ENCODE measurements at regions not wholly inside any gene's neighbourhood (a gene's known extent, or its start where the extent isn't known, plus 50 kb on each side); places are given as distances from the start of the nearest gene placed in this dataset.
"Not testable (repeated sequence)": the region's sequence is repeated elsewhere in the genome, so short reads cannot be mapped to it uniquely, and the experiment has no call there.

GRCh38 chr13:91240341-91240740, 107.1 kb upstream of the MIR17HG start:
- DNase-seq = no peak

- no peak for DNase-seq
Measured at GRCh38 chr13:91241221-91241933, 106.1 kb upstream of the MIR17HG start.

- DNase-seq = no peak
Measured at GRCh38 chr13:91242652-91243051, 104.8 kb upstream of the MIR17HG start.

DNA sequence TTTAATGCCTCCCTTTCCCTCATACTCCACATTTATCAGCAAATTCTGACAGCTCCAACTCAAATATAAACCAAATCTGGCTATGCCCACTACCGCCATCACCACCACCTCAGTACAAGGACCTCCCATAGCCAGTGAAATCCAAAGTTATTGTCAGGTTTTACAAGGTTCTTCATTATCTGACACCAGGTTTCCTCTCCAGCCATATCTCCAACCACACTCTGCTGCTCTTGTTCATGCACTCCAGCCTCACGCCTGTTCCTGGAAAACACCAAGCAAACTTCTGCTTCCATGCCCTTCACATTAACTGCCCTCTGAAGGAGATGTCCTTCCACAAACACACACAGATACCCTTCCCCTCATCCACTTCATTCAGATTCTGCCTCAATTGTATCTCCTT, 102.2 kb upstream of the MIR17HG start:
- DNase-seq = no peak

GRCh38 chr13:91247768-91248167, 99.7 kb upstream of the MIR17HG start:
- no peak for DNase-seq

GRCh38 chr13:91248249-91248648, 99.2 kb upstream of the MIR17HG start:
- DNase-seq = no peak

GRCh38 chr13:91249370-91249769, 98.1 kb upstream of the MIR17HG start:
- no peak for DNase-seq

- DNase-seq = no peak
Measured at GRCh38 chr13:91249861-91250260, 97.6 kb upstream of the MIR17HG start.

DNA sequence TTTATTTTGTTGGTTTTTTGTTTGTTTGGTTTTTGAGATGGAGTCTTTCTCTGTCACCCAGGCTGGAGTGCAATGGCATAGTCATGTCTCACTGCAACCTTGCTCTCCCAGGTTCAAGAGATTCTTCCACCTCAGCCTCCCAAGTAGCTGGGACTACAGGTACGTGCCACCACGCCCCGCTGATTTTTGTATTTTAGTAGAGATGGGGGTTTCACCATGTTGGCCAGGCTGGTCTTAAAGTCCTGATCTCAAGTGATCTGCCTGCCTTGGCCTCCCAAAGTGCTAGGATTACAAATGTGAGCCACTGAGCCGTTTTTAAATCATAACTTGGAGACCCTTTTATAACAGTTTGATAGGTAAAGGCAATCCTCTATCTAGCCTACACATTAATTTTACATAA, 95.9 kb upstream of the MIR17HG start:
- DNase-seq = not testable (repeated sequence)

GRCh38 chr13:91264484-91264883, 83.0 kb upstream of the MIR17HG start:
- DNase-seq = no peak

- DNase-seq = no peak
Measured at GRCh38 chr13:91269237-91269636, 78.2 kb upstream of the MIR17HG start.

- no peak for DNase-seq
Measured at GRCh38 chr13:91270031-91270430, 77.5 kb upstream of the MIR17HG start.

DNA sequence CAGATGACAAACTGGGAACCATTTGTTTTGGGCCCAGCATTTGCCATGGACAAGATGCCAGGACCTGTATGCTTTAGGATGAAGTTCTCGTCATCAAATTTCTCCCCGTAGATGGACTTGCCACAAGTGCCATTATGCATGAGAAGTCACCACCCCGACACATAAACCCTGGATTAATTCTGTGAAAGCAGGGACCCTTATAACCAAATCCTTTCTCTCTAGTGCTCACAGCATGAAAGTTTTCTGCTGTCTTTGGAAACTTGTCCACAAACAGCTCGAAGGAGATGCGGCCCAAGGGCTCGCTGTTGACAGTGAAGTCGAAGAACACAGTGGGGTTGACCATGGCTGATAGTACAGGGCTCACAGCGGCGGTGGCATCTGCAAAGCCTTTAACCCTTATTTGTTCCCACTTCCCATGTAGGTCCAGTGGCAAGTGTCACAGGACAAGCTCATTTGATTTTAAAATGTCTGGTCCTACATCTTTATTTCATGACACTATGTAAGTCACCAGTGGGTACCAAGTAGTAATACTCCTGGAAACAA, 75.2 kb upstream of the MIR17HG start:
- DNase-seq = no peak

- no peak for DNase-seq
Measured at GRCh38 chr13:91273675-91274074, 73.8 kb upstream of the MIR17HG start.

GRCh38 chr13:91277013-91277676, 70.3 kb upstream of the MIR17HG start:
- DNase-seq = no peak

- no peak for DNase-seq
Measured at GRCh38 chr13:91278291-91278690, 69.2 kb upstream of the MIR17HG start.

DNA sequence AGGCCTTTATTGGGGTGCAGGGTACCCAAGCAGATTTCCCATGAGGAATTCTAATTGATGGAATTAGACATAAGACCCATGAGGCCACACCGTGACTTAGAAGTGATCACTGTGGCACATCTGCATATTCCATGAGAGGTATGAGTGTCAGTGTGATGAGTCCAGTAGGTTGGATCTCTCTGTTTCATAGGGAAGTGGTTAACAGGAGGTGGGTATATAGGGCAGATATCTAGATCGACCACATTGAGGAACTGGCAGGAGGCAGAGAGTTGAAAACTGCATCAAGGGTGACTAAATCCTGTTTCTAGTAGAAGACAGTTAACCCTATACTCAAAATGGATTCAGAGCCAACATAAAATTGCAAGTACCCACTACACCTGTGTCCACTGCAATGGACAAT, 68.6 kb upstream of the MIR17HG start:
- no peak for DNase-seq

DNA sequence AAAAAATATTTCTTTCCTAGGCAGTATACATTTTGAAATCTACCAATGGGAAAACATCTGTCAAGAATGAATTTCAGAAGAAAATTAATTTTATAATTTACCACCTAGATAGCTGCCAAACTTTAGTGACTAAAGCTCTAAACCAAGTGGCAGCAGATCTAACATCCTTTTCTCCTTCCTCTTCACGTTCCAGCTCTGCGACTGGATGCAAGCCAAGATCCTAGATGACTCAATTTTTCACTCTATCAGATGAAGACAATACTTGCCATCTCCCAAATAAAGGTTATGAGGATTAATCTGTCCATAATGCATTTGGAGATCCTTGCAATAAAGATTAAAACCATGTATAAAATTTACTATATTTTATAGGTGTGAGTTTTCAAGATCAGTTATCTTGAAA, 66.7 kb upstream of the MIR17HG start:
- no peak for DNase-seq

- DNase-seq = no peak
Measured at GRCh38 chr13:91284335-91284734, 63.2 kb upstream of the MIR17HG start.

DNA sequence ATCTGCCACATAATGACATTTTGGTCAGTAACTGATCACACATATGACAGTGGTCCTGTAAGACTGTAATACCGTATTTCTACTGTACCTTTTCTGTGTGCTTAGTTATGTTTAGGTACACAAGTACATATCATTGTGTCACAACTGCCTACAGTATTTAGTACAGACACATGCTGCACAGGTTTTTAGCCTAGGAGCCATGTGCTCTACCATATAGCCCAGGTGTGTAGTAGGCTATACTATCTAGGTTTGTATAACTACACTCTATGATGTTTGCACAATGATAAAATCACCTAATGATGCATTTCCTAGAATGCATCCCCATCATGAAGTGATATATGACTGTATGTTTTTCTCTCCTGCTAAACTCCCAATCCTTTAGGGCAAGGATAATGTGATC, 61.2 kb upstream of the MIR17HG start:
- no peak for DNase-seq

DNA sequence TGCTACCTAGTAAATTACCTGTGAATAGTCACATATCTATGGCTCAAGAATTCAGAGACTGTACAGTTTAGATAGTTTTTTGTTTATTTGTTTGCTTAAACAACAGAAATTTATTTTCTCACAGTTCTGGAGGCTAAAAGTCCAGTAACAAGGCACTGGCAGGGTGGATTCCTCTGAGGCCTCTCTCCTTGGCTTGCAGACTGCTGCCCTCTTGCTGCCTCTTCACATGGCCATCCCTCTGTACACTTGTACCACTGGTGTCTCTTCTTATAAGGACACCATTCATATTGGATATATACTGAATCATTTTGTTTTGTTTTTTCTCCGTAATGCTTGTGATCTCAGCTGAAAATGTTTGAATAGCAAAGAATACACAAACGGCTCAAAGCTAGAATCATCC, 56.4 kb upstream of the MIR17HG start:
- DNase-seq = no peak

DNA sequence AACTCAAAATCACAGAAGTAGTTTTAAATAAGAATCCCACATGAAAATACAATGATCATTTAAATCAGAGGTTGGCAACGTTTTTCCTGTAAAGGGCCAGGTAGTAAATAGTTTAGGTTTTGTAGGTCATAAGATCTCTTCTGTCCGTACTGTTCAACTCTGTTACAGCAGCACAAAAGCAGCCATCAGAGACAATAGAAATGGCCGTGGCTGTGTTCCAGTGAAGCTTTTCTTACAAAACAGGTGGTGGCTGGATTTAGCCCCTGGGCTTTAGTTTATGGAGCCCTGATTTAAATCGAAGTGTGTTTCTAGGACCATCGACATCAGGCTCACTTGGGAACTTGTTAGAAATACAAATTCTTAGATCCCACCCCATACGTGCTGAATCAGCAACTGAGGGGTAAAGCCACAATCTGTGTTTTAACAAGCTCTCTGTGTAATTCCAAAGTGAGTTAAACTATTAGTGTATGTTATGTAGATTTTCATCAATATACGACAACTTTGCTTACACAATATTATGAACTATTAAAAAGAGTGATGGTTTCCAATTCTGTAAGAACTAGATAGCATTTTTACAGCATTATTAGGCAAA, 54.8 kb upstream of the MIR17HG start:
- no peak for DNase-seq

- no peak for DNase-seq
Measured at GRCh38 chr13:91295712-91296410, 51.6 kb upstream of the MIR17HG start.

GRCh38 chr13:91297503-91297902, 50.0 kb upstream of the MIR17HG start:
- DNase-seq = no peak

Measured in NCI-H2107 (cell line).